GM12873 (cell line): ENCODE measurements at regions not wholly inside any gene's neighbourhood (a gene's known extent, or its start where the extent isn't known, plus 50 kb on each side); places are given as distances from the start of the nearest gene placed in this dataset.

Source experiments
- TF ChIP-seq, protein P1 (sequence below): IDR thresholded peaks from 2 replicates; pipeline ENCODE4 v1.5.1; 2012; ENCODE audit warnings: low read depth, mild to moderate bottlenecking, moderate library complexity, low read length, control low read depth; ENCODE audit not compliant: insufficient read depth; ENCODE audit errors: missing control alignments

DNA sequence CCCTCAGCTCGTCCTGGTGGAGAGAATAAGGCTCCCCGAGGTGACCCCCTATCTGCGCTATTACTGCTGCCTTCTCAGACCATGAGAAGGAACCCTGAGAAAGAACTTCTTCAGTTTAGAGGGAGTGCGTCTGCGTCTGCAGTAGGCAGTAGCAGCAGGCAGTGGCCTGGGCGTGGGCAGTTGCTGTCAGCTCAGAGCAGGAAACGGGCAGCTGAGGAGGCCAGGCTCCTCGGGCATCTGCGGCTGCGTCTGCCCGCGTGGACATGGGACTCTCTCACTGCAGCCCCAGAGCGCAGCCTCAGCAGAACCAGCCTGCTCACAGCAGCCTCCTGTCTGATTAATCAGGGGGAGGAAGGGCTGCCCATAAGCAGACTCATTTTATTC, 49.8 kb upstream of the FCN1 start:
- TF ChIP-seq, protein P1, sequence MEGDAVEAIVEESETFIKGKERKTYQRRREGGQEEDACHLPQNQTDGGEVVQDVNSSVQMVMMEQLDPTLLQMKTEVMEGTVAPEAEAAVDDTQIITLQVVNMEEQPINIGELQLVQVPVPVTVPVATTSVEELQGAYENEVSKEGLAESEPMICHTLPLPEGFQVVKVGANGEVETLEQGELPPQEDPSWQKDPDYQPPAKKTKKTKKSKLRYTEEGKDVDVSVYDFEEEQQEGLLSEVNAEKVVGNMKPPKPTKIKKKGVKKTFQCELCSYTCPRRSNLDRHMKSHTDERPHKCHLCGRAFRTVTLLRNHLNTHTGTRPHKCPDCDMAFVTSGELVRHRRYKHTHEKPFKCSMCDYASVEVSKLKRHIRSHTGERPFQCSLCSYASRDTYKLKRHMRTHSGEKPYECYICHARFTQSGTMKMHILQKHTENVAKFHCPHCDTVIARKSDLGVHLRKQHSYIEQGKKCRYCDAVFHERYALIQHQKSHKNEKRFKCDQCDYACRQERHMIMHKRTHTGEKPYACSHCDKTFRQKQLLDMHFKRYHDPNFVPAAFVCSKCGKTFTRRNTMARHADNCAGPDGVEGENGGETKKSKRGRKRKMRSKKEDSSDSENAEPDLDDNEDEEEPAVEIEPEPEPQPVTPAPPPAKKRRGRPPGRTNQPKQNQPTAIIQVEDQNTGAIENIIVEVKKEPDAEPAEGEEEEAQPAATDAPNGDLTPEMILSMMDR: no peak

DNA sequence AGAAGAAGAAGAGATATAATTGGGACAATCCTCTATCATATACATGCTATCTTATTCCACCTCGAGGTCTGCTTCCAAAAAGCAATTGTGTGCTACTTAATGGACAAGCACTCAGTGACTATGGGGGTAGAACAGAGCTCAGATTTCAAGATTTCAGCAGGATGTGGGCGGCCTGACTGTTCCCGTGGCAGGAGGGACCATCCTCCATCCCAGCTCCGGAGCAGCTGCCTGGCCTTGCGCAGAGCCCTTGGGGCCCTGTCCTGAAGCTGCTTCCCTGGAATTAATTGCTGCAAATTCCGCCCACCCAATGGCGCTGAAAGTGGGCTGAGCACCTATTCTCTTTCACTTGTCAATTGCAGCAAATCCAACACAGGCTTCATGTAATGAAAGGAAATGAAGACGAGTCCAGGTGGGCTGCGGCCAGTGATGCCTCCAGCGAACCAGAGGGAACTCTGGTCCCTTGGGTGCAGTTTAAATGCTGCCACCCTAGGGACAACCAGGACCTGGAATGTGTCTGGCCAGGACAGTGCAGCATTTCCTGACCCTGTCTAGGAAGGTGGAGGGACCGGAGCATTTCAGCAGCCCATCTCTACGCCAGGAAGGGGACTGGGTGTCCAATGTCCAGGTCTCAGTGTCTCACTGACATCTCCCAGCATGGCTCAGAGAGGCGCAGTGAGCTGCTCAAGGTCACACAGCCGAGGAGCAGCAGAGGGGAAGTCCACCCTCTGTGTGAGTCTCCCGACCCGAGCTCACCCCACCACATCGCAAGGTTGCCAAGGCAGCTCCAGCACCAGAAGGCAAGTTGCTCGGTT, 50.5 kb upstream of the FCN1 start:
- TF ChIP-seq, protein P1: no peak

DNA sequence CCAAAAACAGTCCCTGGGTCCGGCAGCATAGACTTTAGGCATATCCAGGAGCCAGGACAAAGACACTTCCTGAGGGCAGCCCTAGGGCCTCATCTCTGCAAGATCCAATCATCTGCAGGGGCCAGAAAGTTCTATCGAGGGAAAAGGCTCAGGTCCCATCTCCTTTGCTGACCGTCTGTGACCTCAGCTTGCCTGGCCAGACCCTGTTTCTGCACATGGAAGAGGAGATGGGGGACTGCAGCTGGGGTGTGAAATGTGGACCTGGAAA, 51.0 kb upstream of the FCN1 start:
- TF ChIP-seq, protein P1: no peak

DNA sequence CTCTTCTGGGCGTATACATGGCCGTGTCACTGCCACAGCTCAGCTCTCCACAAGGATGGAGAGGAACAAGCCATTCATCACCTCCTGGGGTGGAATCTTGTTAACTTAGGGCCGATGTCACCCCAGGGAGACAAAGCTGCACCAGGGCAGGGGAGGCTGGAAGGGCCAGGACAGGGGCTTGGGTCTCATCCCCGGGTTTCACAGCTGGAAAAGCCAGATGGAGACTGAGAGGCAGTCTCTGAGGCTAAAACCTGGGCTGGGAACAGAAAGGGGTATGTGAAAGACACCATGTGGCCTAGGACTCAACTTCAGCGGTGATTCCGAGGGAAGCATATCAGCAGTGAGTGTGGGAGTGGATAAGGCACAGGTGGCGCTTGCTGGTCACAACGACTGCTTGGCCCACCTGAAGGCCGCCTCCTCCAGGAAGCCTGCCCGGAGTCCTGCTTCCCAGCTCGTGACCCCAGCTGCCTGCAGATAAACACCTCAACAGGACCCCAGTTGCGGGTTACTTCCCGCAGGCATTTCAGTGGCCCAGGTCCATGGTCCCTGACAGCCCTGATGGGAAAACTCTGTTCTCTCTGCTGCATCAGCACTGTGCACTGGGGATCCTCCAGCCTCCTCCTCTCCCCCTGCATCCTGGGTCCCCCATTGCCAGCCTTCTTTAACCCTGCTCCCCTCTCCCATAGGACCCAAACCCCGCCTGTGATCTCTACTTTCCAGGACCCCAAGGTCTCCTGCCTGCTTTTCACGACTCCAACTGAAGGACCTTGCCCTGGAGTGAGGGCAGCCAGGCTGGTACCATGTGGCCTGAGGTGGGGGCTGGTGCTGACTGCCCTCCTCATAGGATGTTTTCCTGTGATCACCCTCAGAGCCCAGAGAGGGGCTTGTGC, 51.7 kb upstream of the FCN1 start:
- TF ChIP-seq, protein P1: no peak

DNA sequence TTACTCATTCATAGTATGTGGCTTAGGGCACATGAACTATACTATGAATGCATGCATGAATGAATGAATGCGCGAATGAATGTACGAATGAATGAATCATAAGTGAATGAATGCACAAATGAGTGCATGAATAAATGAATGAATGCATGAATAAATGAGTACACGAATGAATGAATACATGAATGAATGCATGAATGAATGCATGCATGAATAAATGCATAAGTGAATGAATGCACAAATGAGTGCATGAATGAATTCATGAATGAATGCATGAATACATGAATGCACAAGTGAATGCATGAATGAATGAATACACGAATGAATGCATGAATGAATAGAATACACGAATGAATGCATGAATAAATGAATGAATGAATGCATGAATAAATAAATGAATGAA, 52.5 kb upstream of the FCN1 start:
- TF ChIP-seq, protein P1: no peak

DNA sequence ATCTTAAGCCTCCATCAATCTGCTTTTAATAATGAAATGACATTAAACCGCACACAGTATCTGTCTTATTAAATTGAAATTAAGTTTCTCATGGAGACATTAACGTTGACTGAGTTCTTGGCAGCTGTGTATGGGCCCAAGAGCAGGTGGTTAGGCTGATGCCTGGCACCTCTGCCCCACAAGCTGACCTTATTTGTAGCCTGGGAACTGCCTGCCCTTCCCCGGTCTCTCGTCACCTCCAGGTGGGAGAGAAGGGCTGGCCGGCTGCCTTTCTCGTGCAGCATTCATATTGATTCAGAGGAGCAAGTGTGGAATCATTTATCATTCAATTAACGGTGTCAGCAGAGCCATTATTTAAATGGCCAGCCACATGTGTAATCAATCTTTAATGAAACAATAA, 53.0 kb upstream of the FCN1 start:
- TF ChIP-seq, protein P1: no peak

DNA sequence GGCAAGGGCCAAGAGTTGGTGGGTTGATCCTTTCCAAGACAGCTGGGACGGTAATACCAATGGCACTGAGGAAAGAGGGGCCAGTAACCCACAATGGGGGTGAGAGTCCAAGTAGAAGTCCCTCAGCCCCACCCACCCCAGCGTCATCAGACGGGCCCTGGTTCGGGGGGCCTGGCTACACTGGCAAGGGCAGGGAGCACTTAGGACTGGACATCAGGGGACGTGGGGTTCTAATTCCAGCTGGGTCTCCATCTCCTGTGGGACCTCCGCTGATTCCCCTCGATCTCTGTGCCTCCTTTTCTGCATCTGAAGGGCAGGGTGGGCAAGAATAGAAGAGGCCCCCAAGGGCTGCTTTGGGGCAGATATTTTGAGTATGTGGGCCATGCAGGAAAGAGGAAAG, 53.5 kb upstream of the FCN1 start:
- TF ChIP-seq, protein P1: no peak
